Nephron progenitor cell (in vitro differentiated cells): ENCODE measurements at regions not wholly inside any gene's neighbourhood (a gene's known extent, or its start where the extent isn't known, plus 50 kb on each side); places are given as distances from the start of the nearest gene placed in this dataset.

Source experiments
- DNase-seq: peaks from one replicate; pipeline ENCODE4 v3.0.0; 2021
- H3K27ac Mint-ChIP-seq: 2 replicates; pipeline ENCODE4 v1.8.0; 2021; ENCODE audit warnings: mild to moderate bottlenecking, moderate library complexity, mixed read lengths
- H3K27me3 Mint-ChIP-seq: 2 replicates; pipeline ENCODE4 v1.8.0; 2021; ENCODE audit warnings: mild to moderate bottlenecking, low read depth, mixed read lengths; ENCODE audit not compliant: poor library complexity
- H3K36me3 Mint-ChIP-seq: 2 replicates; pipeline ENCODE4 v1.8.0; 2021; ENCODE audit warnings: low read depth, mixed read lengths
- H3K4me1 Mint-ChIP-seq: 2 replicates; pipeline ENCODE4 v1.8.0; 2021; ENCODE audit warnings: mixed read lengths
- H3K4me3 Mint-ChIP-seq: 2 replicates; pipeline ENCODE4 v1.8.0; 2021; ENCODE audit warnings: mild to moderate bottlenecking, moderate library complexity, mixed read lengths
- H3K9me3 Mint-ChIP-seq: 2 replicates; pipeline ENCODE4 v1.8.0; 2021; ENCODE audit warnings: mild to moderate bottlenecking, moderate library complexity, mixed read lengths
- CTCF ChIP-seq: fragments of 200-600 bp; sonication (generic); IDR thresholded peaks from 2 replicates; pipeline ENCODE4 v1.5.0; 2021; ENCODE audit warnings: antibody characterized with exemption

- H3K4me1 Mint-ChIP-seq = peaks cover 44% of the 10 kb centered on the region
- TF ChIP-seq CTCF = no peak
- no peaks in the 10 kb centered on the region for H3K9me3 Mint-ChIP-seq
Measured at GRCh38 chr6:106022801-106023200, 63.3 kb upstream of the PRDM1 start.

GRCh38 chr6:106017454-106017853 lies 68.7 kb upstream of the PRDM1 start:
- no peak for DNase-seq
- Mint-ChIP-seq H3K4me3 (no peak overlapping the region), H3K4me1 (peaks cover 31% of the 10 kb centered on the region), H3K9me3 (no peaks in the 10 kb centered on the region), H3K27me3 (peaks cover 6% of the 10 kb centered on the region), H3K27ac (peak overlapping the region; percentile 87), H3K36me3 (peaks cover 2% of the 10 kb centered on the region)
- TF ChIP-seq CTCF = no peak

More at GRCh38 chr6:106022801-106023200, 63.3 kb upstream of the PRDM1 start:
- DNase-seq = no peak
- Mint-ChIP-seq H3K27ac (peak overlapping the region; percentile 68), H3K4me3 (no peak overlapping the region), H3K27me3 (no peaks in the 10 kb centered on the region), H3K36me3 (peaks cover 3% of the 10 kb centered on the region)

- Mint-ChIP-seq H3K27me3 (peaks cover 6% of the 10 kb centered on the region), H3K36me3 (peaks cover 8% of the 10 kb centered on the region), H3K9me3 (no peaks in the 10 kb centered on the region), H3K27ac (no peak overlapping the region), H3K4me3 (no peak overlapping the region), H3K4me1 (peaks cover 31% of the 10 kb centered on the region)
- TF ChIP-seq CTCF = no peak
- DNase-seq = no peak
Measured at GRCh38 chr6:106014955-106015354, 71.2 kb upstream of the PRDM1 start.

GRCh38 chr6:106011476-106011875 lies 74.7 kb upstream of the PRDM1 start:
- peaks cover 43% of the 10 kb centered on the region for H3K4me1 Mint-ChIP-seq

GRCh38 chr6:106005954-106006353 lies 80.2 kb upstream of the PRDM1 start:
- Mint-ChIP-seq H3K4me3 (no peak overlapping the region), H3K27me3 (no peaks in the 10 kb centered on the region)
- TF ChIP-seq CTCF = no peak

More at GRCh38 chr6:106011476-106011875, 74.7 kb upstream of the PRDM1 start:
- H3K27me3 Mint-ChIP-seq = peaks cover 6% of the 10 kb centered on the region
- no peak overlapping the region for H3K4me3 Mint-ChIP-seq
- peak overlapping the region; percentile 8 for H3K27ac Mint-ChIP-seq
- H3K9me3 Mint-ChIP-seq = no peaks in the 10 kb centered on the region
- no peak for DNase-seq
- TF ChIP-seq CTCF = no peak
- H3K36me3 Mint-ChIP-seq = peaks cover 12% of the 10 kb centered on the region

GRCh38 chr6:106005013-106005412 lies 81.1 kb upstream of the PRDM1 start:
- no peak for TF ChIP-seq CTCF
- H3K27ac Mint-ChIP-seq = peak overlapping the region; percentile 94
- no peaks in the 10 kb centered on the region for H3K9me3 Mint-ChIP-seq
- H3K36me3 Mint-ChIP-seq = peaks cover 5% of the 10 kb centered on the region
- peaks cover 78% of the 10 kb centered on the region for H3K4me1 Mint-ChIP-seq
- DNase-seq = no peak
- H3K27me3 Mint-ChIP-seq = no peaks in the 10 kb centered on the region
- no peak overlapping the region for H3K4me3 Mint-ChIP-seq

More at GRCh38 chr6:106005954-106006353, 80.2 kb upstream of the PRDM1 start:
- Mint-ChIP-seq H3K36me3 (peaks cover 5% of the 10 kb centered on the region), H3K27ac (no peak overlapping the region), H3K4me1 (peaks cover 76% of the 10 kb centered on the region), H3K9me3 (no peaks in the 10 kb centered on the region)
- DNase-seq = no peak
